ENCODE measurements at regions not wholly inside any gene's neighbourhood (a gene's known extent, or its start where the extent isn't known, plus 50 kb on each side); places are given as distances from the start of the nearest gene placed in this dataset.
"Not testable (repeated sequence)": the region's sequence is repeated elsewhere in the genome, so short reads cannot be mapped to it uniquely, and the experiment has no call there.

DNA sequence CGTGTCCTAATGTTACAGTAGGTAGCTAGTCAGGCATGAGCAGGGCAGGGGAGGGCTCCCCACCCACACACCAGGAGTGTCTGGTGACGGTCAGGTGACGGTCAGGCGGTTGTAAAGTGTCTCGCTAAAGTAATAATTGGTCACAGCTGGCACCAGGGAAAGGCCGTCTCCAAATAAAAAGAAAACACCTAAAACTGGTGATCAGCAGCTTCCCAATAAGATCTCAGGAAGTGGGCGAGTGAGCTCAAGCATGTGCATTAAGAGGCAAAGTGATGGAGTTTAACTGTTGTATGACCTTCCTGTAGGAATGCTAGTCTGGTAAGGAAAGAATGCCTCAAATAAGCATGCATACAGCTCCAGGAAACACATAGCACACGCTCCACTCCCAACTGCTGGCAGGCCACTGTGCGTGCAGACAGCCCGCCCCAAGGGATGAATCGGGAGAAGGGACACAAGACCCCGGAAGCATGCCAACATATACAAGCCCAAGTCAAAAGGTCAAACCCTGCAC, 177.1 kb downstream of the RNF144A start:
- H3K27ac ChIP-seq, result no peak overlapping the region
- no peak overlapping the region for H3K4me3 ChIP-seq

DNA sequence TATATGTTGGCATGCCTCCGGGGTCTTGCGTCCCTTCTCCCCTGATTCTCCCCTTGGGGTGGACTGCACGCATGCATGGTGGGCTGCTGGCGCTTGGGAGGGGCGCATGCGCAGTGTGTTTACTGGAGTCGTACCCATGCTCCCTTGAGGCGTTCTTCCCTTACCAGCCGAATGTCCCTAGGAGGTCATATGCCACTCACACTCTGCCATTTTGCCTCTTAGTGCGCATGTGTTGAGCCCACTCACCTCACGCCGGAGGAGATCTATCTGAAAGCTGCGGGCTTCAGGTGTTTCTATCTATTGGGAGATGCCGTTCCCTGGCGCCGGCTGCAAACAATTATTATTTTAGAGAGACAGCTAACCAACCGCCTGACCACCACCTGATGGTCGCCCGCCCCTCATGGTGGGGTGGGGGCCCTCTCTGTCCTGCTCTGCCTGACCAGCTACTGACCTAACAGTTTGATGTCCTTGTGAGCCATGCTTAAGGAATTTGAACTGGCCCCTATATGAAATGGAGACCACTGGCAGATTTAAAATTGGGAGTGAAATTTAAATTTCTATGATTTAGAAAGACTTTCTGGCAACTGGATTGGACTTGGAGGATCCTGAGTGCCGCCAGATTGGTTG, 179.6 kb downstream of the RNF144A start:
- H3K27ac ChIP-seq, result no peak overlapping the region
- no peak overlapping the region for H3K4me3 ChIP-seq

DNA sequence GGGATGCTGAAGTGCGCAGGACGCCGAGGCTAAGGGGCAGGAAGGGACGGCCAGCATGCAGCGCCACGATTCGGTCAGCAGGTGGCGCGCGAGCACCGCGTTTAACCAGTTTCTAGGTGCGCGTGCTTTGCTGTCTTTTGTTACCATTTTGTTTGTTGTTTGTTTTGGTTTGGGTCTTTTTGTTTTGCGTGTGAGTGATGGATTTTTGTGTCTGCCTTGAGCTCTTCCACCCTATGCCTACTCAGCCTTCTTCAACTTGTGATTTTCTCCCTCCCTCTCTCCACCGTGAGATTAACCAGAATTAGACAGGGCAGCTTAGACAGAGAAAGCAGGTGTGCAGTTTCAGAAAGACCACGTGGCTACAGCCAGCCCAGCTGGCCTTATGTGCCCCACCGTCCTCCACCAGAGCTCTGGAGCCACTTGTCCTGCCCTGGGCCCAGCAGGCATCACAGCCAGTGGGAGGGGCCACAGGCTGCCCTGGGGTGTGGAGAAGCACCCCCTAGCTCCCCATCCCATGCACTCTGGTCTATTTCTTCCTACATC, 180.2 kb downstream of the RNF144A start:
- Histone ChIP-seq H3K4me3 (peak overlapping the region in 1 of 7 experiments; percentile 5), H3K27ac (no peak overlapping the region)

DNA sequence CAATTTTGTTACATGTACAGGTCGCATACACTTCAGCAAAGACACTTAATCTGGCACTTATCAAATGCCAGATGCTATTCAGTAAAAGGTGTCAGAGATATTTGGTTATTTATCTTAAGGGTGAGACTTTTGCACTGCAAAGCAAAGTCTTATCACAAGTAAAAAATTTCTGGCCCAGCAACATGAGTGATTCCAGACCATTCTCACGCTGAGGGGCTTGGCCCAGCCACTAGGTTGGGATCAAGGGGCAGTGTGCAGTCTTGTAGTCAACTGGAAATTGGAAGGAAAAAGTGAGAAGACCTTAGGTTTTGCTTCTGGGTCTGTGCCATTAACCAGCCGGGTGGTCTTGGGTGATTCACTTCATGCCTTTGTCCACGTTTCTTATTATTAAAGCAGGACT, 181.6 kb downstream of the RNF144A start:
- no peak overlapping the region for H3K4me3 ChIP-seq
- H3K27ac ChIP-seq, result no peak overlapping the region

DNA sequence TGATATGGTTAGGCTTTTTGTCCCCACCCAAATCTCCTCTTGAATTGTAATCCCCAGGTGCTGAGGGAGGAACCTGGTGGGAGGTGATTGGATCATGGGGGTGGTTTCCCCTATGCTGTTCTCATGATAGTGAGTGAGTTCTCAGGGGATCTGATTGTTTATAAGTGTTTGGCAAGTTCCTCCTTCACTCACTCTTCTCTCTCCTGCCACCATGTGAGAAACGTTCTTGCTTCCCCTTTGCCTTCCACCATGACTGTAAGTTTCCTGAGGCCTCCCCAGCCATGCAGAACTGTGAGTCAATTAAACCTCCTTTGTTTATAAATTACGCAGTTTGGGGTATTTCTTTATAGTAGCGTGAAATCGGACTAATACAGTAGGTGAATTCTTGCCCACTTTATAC, 182.5 kb downstream of the RNF144A start:
- not testable (repeated sequence) for H3K4me3 ChIP-seq, H3K27ac ChIP-seq

DNA sequence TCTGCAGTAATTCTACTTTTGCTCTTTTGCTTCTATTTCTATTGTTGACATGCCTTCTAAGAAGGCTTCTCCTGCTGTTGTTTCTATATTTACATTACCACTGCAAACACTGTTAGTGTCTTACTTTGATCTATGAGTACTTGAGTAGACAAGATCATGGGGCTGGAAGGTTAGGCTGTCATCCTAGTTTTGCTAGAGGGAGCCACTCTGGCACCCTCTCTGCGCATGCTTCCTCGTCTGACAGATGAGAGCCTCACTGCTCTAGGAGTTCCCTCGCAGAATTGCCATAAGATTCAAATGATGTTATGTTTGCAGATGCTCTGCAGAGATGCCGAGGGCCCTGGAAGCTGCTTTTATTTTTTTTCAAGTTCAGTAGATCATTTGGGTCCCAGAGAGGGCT, 185.6 kb downstream of the RNF144A start:
- Histone ChIP-seq H3K4me3 (no peak overlapping the region), H3K27ac (no peak overlapping the region)

DNA sequence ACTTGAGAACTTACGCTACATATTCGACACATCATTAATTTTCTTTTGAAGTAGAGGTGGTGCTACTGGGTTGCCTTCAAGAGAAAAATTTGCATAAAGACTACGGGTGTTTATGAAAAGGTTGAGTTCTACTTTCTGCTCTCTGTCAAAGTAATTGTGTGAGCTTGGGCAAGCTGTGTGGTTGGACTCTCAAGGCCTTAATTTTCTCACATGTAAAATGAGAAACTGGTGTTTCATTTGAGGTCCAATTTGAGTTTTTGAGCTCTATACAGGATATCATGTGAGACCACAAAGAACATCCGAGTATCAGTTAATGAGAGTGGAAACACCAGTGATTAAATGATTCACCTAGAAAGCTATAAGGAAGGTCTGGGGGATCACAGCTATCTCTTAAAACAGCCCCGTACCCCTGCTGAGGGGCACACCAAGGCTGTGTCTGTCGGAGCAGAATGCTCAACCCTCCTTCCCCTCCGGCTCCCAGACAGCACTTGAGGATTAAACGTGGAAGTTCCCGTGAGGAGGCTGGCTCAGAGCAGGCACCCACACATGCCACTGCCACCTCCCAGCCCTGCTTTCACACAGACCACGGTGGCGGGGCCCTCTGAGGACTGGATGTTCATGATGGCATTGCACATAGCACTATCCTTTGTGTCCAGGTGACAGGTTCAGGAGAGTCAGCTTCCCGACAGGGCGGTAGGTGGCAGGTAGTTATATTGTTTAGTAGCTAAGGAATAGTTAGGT, 191.8 kb downstream of the RNF144A start:
- Histone ChIP-seq H3K4me3 (no peak overlapping the region), H3K27ac (no peak overlapping the region)

DNA sequence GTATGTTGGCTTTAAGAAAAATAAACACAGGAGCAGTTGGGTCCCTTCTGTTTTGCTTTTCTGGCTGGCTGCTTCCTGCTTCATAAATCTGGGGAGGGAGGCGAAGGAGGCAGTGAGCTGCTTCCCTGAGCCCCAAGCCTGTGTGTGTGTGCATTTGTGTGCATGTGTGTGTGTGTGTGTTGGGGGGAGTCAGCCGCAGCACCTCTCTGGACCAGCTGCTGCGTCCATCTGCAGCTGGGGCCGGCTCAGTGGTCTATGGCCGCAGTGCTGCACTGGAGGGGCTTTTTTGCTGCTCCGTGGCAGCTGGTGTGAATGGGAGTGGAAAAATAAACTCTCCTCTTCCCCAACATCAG, 192.3 kb downstream of the RNF144A start:
- no peak overlapping the region for H3K27ac ChIP-seq
- no peak overlapping the region for H3K4me3 ChIP-seq

DNA sequence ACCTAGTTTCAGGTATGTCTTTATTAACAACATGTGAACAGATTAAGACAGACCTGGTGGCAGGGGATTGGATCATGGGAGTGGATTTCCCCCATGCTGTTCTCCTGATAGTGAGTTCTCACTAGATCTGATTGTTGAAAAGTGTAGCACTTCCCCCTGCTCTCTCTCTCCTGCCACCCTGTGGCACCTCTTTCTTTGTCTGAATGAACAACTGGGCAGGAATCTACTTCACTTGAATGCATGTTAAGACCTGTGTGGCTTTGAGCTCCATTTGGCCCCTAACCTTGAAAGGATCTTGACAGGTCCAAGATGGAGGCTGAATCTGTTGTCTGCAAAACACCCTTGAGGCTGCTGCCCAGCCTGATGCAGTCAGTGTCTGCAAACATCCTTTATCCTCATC, 194.4 kb downstream of the RNF144A start:
- Histone ChIP-seq H3K4me3 (no peak overlapping the region), H3K27ac (no peak overlapping the region)

DNA sequence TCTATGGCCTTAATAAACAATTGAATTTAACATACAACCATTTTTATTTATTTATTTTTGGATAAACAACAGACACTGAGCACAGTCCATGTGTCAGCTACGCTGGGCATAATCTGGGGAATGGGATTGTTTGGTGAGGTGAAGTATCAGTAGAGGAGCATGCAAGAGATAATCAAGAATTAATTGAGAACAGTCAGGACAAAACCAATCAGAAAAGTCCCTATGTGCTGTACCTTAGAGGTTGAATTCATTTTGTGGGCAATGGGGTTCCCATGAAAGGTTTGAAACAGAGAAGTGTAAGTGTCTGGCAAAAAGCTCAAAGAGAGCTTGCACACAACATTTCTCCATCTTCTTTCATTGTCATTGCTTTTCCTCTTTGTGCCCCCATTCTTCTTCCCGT, 198.2 kb downstream of the RNF144A start:
- H3K27ac ChIP-seq, result no peak overlapping the region
- H3K4me3 ChIP-seq, result no peak overlapping the region

DNA sequence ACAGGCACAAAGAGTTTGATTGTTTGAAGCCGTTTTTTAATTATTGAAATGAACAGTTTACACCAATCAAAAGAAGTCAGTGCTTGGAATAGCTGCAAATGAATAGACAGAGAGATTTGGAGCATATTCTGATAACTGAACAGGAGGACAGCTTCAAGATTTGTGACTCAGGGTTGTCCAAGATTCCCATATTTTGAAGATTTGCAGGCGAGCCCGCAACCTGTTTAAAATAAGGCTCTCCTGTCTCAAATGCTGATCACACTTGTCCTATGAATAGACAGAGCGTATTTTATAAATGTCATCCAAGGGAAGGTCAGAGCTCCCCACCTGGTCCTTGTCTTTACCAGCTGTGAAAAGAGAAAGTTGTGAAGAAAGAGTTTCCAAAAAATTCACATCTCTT, 198.7 kb downstream of the RNF144A start:
- Histone ChIP-seq H3K4me3 (no peak overlapping the region), H3K27ac (no peak overlapping the region)

DNA sequence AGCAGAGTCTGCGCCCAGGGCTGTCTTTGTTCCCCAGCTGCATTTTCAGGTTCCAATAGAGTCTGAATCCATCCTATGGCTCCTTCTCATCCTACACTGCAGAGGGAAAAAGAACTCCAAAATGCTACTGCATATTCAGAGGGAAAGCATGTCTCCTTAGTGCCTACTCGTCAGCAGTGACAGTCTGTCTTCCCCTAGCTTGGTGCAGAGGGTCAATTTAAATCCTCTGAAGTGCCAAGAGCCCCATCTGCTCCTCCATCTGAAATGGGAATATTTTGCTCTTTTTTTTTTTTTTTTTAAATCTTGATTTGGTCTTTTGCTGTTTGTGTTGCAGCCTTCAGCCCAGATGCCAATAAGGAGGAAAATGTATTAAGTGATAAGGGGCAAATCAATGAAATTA, 199.3 kb downstream of the RNF144A start:
- Histone ChIP-seq H3K4me3 (no peak overlapping the region), H3K27ac (no peak overlapping the region)

DNA sequence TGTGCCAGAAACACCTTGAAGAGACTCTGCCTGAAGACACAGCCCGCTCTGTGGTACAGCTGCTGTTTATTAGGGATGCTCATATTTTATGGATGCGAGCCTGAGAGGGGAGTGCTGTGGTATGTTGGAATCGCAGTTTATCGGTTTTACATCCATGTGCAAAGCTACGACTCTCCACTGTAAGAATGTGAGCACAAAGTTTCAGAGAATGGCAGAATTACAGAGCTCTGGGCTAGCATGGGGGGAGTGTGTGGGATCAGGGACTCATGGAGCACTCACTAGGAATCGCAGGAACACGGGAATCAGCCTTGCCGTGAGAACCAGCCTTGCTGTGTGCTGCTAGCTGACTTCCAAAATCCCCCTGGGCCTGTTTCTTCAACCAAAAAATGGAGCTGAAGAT, 199.9 kb downstream of the RNF144A start:
- no peak overlapping the region for H3K4me3 ChIP-seq
- no peak overlapping the region for H3K27ac ChIP-seq

DNA sequence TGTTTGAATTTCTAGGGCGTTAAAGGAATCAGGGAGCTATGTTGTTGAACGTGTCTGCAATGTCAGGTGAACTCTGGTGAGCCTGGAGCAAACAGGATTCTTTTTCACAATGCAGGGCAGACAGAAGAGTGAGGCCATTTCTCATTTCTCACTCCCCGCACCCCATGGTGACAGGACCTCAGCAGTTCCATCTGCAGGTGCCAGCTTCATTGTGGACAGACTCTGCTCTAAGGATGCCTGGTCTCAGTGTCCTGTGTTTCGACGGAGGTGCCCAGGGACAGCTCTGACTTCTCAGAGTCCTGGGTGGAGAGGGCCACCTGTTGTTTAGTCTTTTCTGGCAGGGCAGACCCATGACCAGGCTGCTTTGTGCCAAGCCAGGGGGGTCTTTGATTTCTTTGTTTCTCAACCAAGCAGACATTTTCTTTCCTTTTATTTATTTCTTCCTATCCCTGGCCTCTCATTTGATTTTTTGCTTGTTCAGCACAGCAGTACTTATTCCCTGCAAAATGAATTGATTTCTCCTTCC, 201.5 kb downstream of the RNF144A start:
- H3K4me3 ChIP-seq, result no peak overlapping the region
- no peak overlapping the region for H3K27ac ChIP-seq

DNA sequence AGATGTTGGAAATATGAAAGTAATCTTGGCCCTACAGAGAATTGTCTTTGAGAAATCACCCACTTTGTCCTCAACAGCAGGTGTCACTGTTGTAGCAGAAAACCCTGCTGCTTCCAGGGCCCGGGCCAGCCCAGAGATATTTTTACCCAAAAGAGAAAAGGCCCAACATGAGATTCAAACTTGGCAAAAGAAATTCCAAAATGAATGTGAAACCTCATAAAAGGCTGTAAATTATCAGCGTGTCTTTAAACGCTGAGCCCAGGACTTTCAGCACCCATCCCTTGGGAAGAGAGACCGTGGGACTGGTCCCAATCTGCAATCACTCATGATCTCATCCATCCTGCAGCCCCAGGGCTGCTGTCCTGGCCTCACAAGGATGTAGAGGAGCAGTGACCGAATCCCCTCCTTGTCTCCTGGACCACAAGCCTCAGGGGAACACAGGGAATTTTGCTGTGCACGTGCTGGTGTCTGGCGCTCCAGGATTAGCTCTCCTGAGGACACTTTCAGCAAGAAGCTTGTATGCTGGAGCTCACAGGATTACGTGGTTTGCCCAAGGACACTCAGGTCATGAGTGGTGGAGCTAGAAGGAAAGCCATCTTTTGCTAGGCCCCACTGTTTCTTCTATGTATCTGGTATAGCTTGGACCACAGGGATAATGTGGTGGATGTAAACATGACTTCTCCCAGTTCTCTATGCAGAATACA, 202.1 kb downstream of the RNF144A start:
- no peak overlapping the region for H3K4me3 ChIP-seq
- H3K27ac ChIP-seq, result peak overlapping the region in 1 of 21 experiments; percentile 53

DNA sequence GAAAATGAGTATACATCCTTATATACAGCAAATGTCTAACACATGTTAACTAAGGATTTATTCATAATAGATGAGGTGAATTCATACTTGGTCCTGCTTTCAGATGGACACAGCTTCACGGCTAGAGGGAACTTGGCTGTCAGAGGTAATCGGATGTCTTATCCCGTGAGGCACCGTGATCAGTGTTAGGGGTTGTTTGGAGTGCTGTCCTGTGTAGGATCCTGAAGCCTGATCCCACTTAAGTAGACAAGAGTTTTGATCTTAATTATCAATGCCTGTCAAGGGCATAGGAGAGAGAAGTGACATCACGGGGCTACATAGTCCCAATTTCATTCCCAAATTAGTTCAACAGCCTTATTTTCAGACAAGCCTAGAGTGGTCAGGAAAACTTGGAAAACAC, 204.6 kb downstream of the RNF144A start:
- no peak overlapping the region for H3K4me3 ChIP-seq
- no peak overlapping the region for H3K27ac ChIP-seq

DNA sequence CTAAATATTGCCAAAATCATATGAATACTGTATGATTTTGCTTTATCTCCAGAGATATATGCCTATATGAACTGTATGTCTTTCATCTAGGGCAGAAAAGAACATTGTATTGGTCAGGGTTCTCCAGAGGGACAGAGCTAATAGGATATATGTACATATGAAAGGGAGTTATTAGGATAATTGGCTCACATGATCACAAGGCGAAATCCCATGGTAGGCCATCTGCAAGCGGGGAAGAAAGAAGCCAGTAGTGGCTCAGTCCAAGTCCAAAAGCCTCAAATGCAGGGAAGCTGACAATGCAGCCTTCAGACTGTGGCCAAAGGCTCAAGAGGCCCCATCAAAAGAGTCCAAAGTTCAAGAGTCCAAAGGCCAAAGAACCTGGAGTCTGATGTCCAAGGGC, 209.9 kb downstream of the RNF144A start:
- Histone ChIP-seq H3K4me3 (no peak overlapping the region), H3K27ac (no peak overlapping the region)

DNA sequence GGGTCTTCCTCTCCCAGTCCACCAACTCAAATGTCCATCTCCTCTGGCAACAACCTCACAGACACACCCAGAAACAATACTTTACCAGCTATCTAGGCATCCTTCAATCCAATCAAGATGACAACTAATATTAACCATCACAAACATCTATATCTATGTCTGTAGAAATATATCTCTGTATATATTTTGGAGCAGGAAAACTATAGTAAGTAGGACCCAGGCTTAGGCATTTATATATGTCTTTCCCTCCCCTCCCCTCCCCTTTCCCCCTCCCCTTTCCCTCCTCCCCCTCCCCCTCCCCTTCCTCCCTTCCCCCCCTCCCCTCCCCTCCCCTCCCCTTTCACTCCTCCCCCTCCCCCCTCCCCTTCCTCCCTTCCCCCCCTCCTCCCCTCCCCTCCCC, 210.5 kb downstream of the RNF144A start:
- no peak overlapping the region for H3K27ac ChIP-seq
- H3K4me3 ChIP-seq, result no peak overlapping the region

DNA sequence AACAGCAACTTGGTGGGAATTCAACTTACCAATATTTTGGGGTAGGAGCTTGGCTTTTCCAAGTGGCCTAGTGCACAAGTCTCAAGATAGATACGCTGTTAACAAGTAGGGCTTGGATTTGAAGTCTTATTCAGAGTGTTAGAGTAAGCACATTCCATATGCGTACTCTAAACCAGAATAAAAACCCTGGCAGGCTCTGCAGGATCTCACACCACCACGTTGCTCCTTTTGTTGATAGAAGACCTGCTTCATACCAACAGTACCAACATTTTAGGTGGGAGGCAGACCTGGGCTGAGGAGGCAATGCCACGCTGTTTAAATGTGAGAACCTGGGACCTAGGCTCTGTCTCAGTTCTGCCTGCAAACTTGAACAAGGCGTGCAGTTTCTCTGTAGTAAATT, 214.0 kb downstream of the RNF144A start:
- Histone ChIP-seq H3K4me3 (no peak overlapping the region), H3K27ac (no peak overlapping the region)

DNA sequence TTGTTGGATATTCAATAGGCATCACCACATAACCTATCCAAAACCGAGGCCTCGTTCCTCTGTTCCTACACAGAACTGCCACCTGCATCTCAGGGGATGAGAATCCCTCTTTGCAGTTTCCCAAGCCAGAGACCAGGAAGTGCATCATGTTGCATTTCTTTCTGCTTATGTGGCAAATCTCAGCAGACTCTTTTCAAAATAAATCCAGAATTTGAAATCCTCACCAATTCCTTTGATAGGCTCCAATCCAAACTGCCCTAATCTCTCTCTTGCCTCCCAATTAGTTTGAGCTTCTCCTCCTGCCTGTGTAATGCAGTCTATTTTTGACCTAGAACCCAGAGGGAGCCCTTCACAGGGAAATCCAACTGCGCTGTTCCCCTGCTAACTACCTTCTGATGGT, 215.5 kb downstream of the RNF144A start:
- Histone ChIP-seq H3K4me3 (no peak overlapping the region), H3K27ac (no peak overlapping the region)

DNA sequence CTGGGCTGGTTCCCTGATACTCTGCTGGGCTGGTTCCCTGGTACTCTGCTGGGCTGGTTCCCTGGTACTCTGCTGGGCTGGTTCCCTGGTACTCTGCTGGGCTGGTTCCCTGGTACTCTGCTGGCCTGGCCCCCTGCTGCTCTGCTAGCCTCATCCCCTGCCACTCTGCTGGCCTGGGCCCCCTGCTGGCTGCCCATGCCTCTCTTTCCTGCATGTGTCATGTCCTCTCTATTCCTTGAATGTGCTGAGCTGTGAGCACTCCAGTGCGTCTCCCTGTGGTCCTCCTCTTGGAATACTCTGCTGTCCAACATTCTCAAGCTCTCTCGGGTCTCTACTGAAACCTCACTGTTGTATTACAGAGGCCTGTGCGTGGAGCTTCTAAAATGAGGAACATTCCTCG, 216.3 kb downstream of the RNF144A start:
- Histone ChIP-seq H3K27ac (no peak overlapping the region), H3K4me3 (no peak overlapping the region)
